Daoy (cell line): ENCODE measurements at regions not wholly inside any gene's neighbourhood (a gene's known extent, or its start where the extent isn't known, plus 50 kb on each side); places are given as distances from the start of the nearest gene placed in this dataset.
"Not testable (repeated sequence)": the region's sequence is repeated elsewhere in the genome, so short reads cannot be mapped to it uniquely, and the experiment has no call there.

Source experiments
- DNase-seq: peaks from one replicate; pipeline ENCODE4 v3.0.0-alpha.2; 2015; ENCODE audit warnings: low read depth

DNA sequence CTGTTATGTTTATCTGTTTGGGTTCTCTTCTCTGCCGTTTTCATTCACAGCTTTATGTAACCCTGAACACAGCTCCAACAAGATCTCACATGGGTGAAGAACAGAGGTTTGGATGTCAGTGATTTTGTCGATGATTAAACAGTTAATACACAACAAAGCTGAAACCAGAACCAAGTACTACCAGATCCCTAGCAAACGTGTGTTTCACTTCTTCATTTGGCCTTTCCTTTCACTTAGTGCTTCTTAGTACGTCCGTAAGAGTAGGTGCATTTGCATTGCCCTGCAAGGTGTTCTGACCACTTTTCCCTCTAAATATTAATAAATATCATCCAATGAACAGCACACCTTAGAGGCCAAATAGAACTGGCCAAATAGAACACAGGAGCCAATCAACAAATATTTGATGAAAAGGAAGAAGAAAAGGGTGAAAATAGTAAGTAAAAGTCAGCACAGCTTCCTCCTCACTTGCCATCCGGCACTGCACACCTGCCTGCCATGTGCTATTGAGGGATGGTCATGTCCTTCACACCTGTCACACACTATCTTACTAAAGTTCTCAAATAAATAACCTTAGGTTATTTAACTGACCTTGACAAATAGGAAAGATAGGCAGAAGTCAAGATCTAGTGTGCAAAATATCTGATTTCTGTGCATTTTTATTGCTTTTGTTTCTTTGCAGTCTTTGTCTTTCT lies 252.6 kb upstream of the ANKRD30A start:
- DNase-seq, result no peak

- DNase-seq, result no peak
These were observed 284.6 kb upstream of the ANKRD30A start for GRCh38 chr10:36840788-36841187.

DNA sequence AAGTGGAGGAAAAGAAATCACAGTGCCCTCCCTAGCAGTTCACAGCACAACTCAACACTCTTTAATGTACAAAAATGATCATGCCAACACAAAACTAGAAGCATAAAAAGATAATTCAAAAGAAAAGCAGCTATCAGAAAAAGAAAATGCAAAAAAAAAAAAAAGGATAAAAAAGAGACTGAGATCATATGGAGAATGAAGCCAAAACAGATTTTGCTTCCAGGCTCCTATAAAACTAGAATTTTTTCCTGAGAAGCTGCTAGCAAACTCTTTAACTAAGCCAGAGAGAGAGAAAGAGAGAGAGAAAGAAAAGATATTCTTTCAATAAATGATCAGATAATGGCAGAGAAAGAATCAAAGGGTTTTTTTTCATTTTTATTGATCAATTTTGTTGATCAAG lies 288.0 kb upstream of the ANKRD30A start:
- no peak for DNase-seq

GRCh38 chr10:36819781-36820180 lies 305.6 kb upstream of the ANKRD30A start:
- DNase-seq, result no peak

- DNase-seq, result no peak
These were observed 307.5 kb upstream of the ANKRD30A start for GRCh38 chr10:36817898-36818297.

DNA sequence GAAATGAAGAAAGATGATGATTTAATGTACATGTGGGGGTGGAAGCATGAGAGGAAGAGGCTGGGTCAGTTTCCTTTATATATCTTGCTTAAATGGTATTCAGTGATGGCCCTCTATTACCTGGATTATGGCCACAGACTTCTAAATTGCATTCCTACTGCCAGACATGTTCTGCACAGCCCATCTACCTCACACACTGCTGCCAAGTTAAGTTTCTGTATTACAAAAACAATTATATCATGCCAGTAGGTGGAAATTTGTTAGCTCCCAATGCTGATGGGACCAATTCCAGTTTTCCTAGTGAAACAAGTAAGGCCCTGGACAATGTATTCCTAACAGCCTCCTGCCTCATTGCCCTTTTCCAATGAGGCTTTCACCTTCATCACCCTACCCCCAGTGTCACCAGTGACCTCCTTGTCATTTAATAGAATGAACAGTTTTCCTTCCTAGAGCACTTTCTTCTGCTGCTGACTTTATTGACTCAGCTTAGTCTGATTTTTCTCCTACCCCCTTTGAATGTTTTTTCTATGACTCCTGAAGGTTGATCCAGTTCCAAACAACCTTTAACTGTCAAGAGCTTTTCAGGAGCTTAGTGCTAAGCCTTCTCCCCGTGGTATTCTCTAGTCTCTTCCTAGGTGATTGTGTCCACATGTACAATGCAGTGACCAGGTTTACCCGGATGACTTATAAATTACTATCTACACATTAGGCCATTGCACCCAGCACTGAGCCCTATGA lies 316.6 kb upstream of the ANKRD30A start:
- DNase-seq, result no peak

DNA sequence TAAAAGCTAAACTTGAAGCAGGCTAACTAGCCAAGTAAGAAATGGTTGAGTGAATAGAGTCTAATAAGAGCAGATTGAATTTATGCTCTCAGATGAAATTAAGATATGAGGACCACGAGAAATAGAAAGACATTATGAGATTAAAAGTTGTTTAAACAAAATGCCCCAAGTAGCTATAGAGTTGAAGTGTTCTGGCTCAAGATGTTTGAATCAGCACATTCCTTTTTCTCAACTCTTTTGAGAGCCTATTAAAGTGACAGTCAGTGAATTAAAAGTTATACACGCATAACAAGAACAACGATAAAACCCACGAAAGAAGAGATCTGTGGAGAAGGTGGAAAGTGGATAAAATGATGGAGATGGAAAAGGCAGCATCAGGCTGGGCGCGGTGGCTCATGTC lies 322.2 kb upstream of the ANKRD30A start:
- no peak for DNase-seq

GRCh38 chr10:36802490-36803153 lies 322.8 kb upstream of the ANKRD30A start:
- DNase-seq, result no peak

- no peak for DNase-seq
These were observed 323.7 kb upstream of the ANKRD30A start for GRCh38 chr10:36801660-36802059.

- DNase-seq, result no peak
These were observed 330.4 kb upstream of the ANKRD30A start for GRCh38 chr10:36794981-36795380.

DNA sequence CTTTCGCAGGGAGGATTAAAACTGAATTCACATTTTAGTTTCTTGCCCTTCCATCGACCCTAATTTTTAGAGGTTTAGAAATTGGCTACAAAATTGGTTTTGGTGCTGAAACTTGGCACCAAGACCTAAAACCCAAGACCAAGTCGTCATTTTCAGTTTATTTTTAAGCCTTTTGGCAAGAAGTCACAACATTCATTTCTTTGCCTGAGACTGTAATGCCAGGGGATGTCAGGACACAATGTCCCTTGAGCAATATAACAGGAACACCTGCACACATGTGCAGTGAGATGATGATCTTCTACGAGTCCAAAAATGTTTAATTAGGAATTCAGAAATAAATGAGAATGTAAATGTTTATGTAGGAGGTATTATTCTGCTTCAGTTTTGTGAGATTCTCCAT lies 335.4 kb upstream of the ANKRD30A start:
- DNase-seq, result no peak

DNA sequence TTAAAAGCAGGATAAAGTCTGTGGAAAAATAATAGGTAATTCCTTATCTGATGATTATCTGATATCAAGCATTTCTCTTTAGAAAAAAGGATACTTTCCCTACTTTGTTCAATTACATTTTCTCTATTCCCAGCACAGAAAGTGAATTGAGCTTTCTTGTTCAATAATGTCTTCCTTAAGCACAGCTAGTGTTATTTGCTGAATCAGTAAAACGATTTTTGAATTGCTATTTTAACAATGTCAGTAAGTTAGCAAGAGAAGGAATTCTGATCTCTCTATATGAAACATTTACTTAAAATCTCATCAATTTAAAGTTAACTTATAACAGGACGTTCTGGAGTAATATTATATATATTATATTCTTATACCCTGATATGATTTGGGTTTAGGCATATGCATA lies 337.2 kb upstream of the ANKRD30A start:
- no peak for DNase-seq

- no peak for DNase-seq
These were observed 342.0 kb upstream of the ANKRD30A start for GRCh38 chr10:36783400-36783799.

- DNase-seq, result no peak
These were observed 343.8 kb upstream of the ANKRD30A start for GRCh38 chr10:36781570-36781969.

- DNase-seq, result no peak
These were observed 345.2 kb upstream of the ANKRD30A start for GRCh38 chr10:36780158-36780557.

DNA sequence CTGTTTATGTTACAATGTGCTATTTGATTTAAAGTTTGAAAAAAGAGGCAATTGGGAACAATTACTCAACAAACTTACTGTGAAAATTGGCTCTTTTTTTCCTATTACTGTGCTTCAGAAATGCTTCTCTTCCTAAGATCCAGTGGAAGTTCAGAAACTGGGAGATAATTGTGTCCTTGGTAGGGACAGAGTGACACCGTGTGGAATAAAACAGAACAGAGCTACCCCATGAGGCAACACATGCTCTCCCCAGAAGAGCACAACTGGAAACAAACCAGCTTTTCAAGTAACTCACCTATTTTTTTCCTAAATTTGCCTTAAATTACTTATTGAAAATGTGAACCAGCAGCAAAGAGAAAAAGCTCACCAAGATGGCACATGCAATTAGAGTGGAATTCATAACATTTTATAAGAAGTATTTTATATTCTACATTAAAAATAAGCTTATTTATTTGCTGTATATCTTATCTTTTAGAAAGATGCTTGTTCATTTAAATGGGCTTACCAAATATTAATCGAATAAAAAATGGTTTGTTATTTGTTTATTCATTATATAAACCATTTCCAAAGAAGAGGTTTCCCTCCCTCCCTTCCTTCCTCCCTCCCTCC lies 346.1 kb upstream of the ANKRD30A start:
- peak; percentile 49 for DNase-seq

- DNase-seq, result no peak
These were observed 346.7 kb upstream of the ANKRD30A start for GRCh38 chr10:36778651-36779050.

- DNase-seq, result no peak
These were observed 351.7 kb upstream of the ANKRD30A start for GRCh38 chr10:36773652-36774051.

GRCh38 chr10:36771725-36772124 lies 353.7 kb upstream of the ANKRD30A start:
- no peak for DNase-seq

DNA sequence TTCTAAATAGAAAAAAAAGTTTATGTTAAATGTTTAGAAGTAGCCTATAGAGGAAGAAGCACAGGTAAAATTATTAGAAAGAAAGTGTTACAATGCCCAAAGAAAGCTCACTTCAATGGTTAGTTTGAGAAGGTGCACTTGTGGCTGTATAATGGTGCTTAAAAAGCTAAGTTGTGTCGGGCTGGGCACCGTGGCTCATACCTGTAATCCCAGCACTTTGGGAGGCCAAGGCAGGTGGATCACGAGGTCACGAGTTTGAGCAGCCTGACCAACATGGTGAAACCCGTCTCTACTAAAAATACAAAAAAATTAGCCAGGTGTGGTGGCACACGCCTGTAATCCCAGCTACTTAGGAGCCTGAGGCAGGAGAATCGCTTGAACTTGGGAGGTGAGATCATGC lies 355.7 kb upstream of the ANKRD30A start:
- DNase-seq, result not testable (repeated sequence)

GRCh38 chr10:36766940-36767339 lies 358.5 kb upstream of the ANKRD30A start:
- no peak for DNase-seq

DNA sequence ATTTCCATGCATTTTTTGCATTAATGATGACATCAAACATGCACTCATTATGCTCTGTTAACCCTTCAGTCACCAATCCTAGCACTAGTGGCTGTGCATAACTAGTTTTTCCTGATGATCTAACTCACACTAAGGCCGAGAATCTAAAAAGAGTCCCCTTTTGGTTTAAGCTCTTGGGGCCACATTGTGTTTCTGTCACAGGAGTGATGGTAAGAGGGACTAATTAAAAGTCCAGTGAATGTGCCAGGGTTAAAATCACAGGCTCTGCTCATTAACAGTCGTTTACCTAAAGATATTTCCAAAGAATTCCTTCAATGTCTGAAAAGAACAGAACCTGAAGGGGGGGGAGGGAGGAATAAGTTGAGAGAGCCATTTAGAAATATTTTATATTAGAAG lies 359.0 kb upstream of the ANKRD30A start:
- no peak for DNase-seq
